Caco-2 (cell line): ENCODE measurements at regions not wholly inside any gene's neighbourhood (a gene's known extent, or its start where the extent isn't known, plus 50 kb on each side); places are given as distances from the start of the nearest gene placed in this dataset.

Experiments
- BruUV-seq: library from RNA; stranded (reverse); fragments of 400-500 nt; replicated peaks from 2 replicates; lab custom pipeline; 2021; lab: Mats Ljungman, UMichigan
- CTCF ChIA-PET: fragments of 300-600 bp; sonication (Branson Sonifier 250); formaldehyde crosslinking; loops from one replicate; lab custom pipeline; 2022; ENCODE audit warnings: antibody characterized with exemption; lab: Charles Lee
- POLR2A ChIA-PET: fragments of 300-600 bp; sonication (Branson Sonifier 250); formaldehyde crosslinking; loops from one replicate; lab custom pipeline; 2022; ENCODE audit warnings: antibody characterized with exemption; lab: Charles Lee
- DNase-seq, 2 experiments: peaks; one replicate each; pipeline versions ENCODE4 v3.0.0 to v3.0.0-alpha.2; 2020 to 2022
- H3K27me3 ChIP-seq: replicated peaks from 2 replicates; pipeline ENCODE4 v1.6.0; 2011; ENCODE audit warnings: low read length; ENCODE audit not compliant: control insufficient read depth, insufficient read depth
- H3K36me3 ChIP-seq: 2 replicates; pipeline ENCODE4 v1.5.1; 2011; ENCODE audit warnings: low read length; ENCODE audit not compliant: control insufficient read depth, insufficient read depth
- H3K4me1 ChIP-seq: fragments of 250-450 bp; sonication (Bioruptor Pico); 2 replicates; pipeline ENCODE4 v1.5.1; 2020; ENCODE audit warnings: mild to moderate bottlenecking
- H3K4me3 ChIP-seq: 2 replicates; pipeline ENCODE4 v1.5.1; 2011; ENCODE audit warnings: low read depth, mild to moderate bottlenecking, control low read depth, low read length
- H3K9me3 ChIP-seq: fragments of 250-450 bp; sonication (Bioruptor Pico); 2 replicates; pipeline ENCODE4 v1.5.1; 2020; ENCODE audit warnings: mild to moderate bottlenecking, moderate library complexity
- H3K27ac Mint-ChIP-seq: one replicate; pipeline ENCODE4 v1.8.0; 2022; ENCODE audit warnings: mixed read lengths; ENCODE audit not compliant: unreplicated experiment
- H3K27me3 Mint-ChIP-seq: one replicate; pipeline ENCODE4 v1.8.0; 2022; ENCODE audit warnings: mixed read lengths; ENCODE audit not compliant: insufficient read depth, unreplicated experiment
- H3K36me3 Mint-ChIP-seq: one replicate; pipeline ENCODE4 v1.8.0; 2022; ENCODE audit warnings: mild to moderate bottlenecking, mixed read lengths; ENCODE audit not compliant: insufficient read depth, unreplicated experiment
- H3K4me1 Mint-ChIP-seq: one replicate; pipeline ENCODE4 v1.8.0; 2022; ENCODE audit warnings: low read depth, mixed read lengths; ENCODE audit not compliant: unreplicated experiment
- H3K4me3 Mint-ChIP-seq: one replicate; pipeline ENCODE4 v1.8.0; 2022; ENCODE audit warnings: mild to moderate bottlenecking, moderate library complexity, mixed read lengths; ENCODE audit not compliant: unreplicated experiment
- H3K9me3 Mint-ChIP-seq: one replicate; pipeline ENCODE4 v1.8.0; 2022; ENCODE audit warnings: mixed read lengths; ENCODE audit not compliant: unreplicated experiment
- intact Hi-C: fragments of 100-400 bp; cut with micrococcal nuclease; formaldehyde crosslinking; loops from one replicate; pipeline ENCODE4 v1.10.0; 2022; ENCODE audit not compliant: unreplicated experiment
- TF ChIP-seq, protein P1 (sequence below), 2 experiments: fragments of 200-600 bp in 1 of 2; IDR thresholded peaks; 1 replicate in 1 of 2; 2 replicates in 1 of 2; pipeline versions ENCODE4 v1.5.1 to v1.8.0; 2011 to 2022; ENCODE audit warnings: antibody characterized with exemption in 1 of 2, control low read depth in 1 of 2, inconsistent platforms in 1 of 2, low read depth in 1 of 2, low read length in 1 of 2, mild to moderate bottlenecking in 1 of 2, moderate library complexity in 1 of 2; ENCODE audit not compliant: insufficient read depth in 1 of 2, severe bottlenecking in 1 of 2, unreplicated experiment in 1 of 2

DNA sequence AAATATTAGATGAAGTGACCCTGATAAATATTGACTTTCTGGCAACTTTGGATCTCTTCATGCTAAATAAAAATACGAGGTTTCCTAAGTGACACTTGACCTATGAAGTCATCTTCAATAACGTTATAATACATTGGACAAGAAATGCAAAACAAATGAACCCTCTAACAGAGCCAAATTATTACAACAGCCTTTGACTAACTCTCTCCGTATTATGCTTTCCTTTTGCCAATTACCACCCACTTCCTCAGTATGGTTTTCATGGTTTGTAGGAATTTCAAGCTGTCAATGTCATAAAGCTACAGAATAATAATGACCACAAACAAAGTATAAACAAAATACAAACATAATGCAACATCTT, 210.5 kb downstream of the MOXD1 start:
- H3K36me3 Mint-ChIP-seq = no peaks in the 10 kb centered on the region

DNA sequence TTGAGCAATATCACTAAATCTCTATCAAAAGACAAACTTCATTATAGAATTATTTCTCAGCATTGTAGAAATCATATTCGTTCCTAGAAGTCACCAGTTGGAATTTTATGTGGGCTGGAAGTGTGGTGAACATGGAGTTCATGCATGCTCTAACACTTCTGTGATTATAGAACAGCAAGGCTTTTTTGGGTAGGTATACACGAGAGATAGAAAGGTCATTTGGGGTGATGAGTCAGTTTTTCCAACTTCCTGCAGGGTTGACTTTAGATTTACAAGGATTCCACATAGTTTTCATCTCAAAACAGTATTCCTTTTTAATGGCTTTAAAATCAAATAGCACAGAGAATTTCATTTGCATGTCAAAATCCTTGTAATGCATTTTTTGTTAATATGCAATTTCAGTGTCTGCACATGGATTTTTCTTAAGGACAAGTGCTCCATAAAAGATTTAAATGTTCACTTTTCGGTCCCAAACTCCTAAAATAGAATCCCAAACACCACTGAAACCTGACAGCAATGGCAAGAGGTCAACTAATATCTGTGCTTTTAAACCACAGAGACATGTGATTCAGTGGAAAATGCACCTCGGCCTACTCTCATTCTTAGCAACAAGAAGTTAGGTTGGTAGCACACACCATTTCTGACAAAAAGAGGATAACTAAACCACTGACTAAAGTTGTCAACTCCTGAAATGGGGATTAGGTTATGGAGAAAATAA, 211.0 kb downstream of the MOXD1 start:
- ChIA-PET POLR2A (no interaction called here), CTCF (no interaction called here)
- H3K27ac Mint-ChIP-seq = no peak overlapping the region
- TF ChIP-seq, protein P1, sequence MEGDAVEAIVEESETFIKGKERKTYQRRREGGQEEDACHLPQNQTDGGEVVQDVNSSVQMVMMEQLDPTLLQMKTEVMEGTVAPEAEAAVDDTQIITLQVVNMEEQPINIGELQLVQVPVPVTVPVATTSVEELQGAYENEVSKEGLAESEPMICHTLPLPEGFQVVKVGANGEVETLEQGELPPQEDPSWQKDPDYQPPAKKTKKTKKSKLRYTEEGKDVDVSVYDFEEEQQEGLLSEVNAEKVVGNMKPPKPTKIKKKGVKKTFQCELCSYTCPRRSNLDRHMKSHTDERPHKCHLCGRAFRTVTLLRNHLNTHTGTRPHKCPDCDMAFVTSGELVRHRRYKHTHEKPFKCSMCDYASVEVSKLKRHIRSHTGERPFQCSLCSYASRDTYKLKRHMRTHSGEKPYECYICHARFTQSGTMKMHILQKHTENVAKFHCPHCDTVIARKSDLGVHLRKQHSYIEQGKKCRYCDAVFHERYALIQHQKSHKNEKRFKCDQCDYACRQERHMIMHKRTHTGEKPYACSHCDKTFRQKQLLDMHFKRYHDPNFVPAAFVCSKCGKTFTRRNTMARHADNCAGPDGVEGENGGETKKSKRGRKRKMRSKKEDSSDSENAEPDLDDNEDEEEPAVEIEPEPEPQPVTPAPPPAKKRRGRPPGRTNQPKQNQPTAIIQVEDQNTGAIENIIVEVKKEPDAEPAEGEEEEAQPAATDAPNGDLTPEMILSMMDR (IDR thresholded peaks at IDR 0.05; ENCODE audit: insufficient read depth in 1 of 2, low read depth in 1 of 2, low read length in 1 of 2, severe bottlenecking in 1 of 2, unreplicated experiment in 1 of 2) = no peak
- H3K4me3 Mint-ChIP-seq = no peak overlapping the region
- H3K9me3 Mint-ChIP-seq = no peaks in the 10 kb centered on the region
- no peaks in the 10 kb centered on the region for H3K4me1 Mint-ChIP-seq
- H3K27me3 ChIP-seq = no peaks in the 10 kb centered on the region
- H3K27me3 Mint-ChIP-seq = no peaks in the 10 kb centered on the region
- H3K4me3 ChIP-seq = no peak overlapping the region
- no peaks in the 10 kb centered on the region for H3K36me3 ChIP-seq
- H3K36me3 Mint-ChIP-seq = no peaks in the 10 kb centered on the region
- no peaks in the 10 kb centered on the region for H3K4me1 ChIP-seq
- no TSS peak for BruUV-seq
- no peaks in the 10 kb centered on the region for H3K9me3 ChIP-seq
- DNase-seq = no peak
- intact Hi-C loops = no loop called here

More for the DNA sequence above, 210.5 kb downstream of the MOXD1 start:
- no peaks in the 10 kb centered on the region for H3K27me3 Mint-ChIP-seq
- TF ChIP-seq, protein P1 (IDR thresholded peaks at IDR 0.05; ENCODE audit: insufficient read depth in 1 of 2, low read depth in 1 of 2, low read length in 1 of 2, severe bottlenecking in 1 of 2, unreplicated experiment in 1 of 2) = no peak
- H3K9me3 Mint-ChIP-seq = no peaks in the 10 kb centered on the region
- Histone ChIP-seq H3K27me3 (no peaks in the 10 kb centered on the region), H3K36me3 (no peaks in the 10 kb centered on the region), H3K9me3 (no peaks in the 10 kb centered on the region), H3K4me1 (no peaks in the 10 kb centered on the region), H3K4me3 (no peak overlapping the region)
- no TSS peak for BruUV-seq
- no peak for DNase-seq
- no peak overlapping the region for H3K27ac Mint-ChIP-seq
- no peak overlapping the region for H3K4me3 Mint-ChIP-seq
- intact Hi-C loops = no loop called here
- no peaks in the 10 kb centered on the region for H3K4me1 Mint-ChIP-seq
- ChIA-PET CTCF (no interaction called here), POLR2A (no interaction called here)

DNA sequence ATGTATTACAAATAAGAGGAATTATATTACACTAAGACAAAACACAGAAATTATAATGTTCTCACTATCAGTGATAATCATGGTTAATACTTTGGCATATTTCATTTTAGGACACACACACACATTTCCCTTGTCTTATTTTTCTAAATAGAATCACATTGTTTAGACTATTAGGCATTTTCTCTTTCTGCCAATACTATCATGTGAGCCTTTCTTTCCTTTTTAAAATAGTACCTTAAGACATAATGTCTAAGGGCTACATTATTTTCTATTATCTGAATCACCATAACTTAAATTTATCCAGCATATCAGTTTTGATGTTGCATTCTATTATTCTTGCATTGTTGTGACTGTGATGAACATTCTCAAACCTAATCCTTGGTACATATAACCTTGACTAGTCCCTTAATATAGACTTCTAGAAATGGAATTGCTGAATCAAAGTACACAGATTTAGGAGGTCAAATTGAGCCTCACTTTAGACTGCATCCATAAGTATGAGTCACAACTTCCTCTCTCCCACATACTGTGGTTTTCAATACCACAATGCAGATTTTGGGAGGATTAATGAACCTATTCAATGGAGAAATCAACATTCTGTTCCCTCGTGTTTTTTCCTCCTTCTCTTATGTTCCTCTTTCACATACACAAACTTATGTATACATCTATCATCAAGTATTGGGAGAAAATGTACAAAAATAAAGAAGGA, 212.6 kb downstream of the MOXD1 start:
- no peaks in the 10 kb centered on the region for H3K36me3 Mint-ChIP-seq
- no peaks in the 10 kb centered on the region for H3K9me3 Mint-ChIP-seq
- H3K27me3 Mint-ChIP-seq = no peaks in the 10 kb centered on the region
- Histone ChIP-seq H3K9me3 (no peaks in the 10 kb centered on the region), H3K36me3 (no peaks in the 10 kb centered on the region), H3K4me1 (no peaks in the 10 kb centered on the region), H3K4me3 (no peak overlapping the region), H3K27me3 (no peaks in the 10 kb centered on the region)
- intact Hi-C loops = no loop called here
- no peaks in the 10 kb centered on the region for H3K4me1 Mint-ChIP-seq
- no peak overlapping the region for H3K27ac Mint-ChIP-seq
- TF ChIP-seq, protein P1 (IDR thresholded peaks at IDR 0.05; ENCODE audit: insufficient read depth in 1 of 2, low read depth in 1 of 2, low read length in 1 of 2, severe bottlenecking in 1 of 2, unreplicated experiment in 1 of 2) = no peak
- CTCF ChIA-PET = no interaction called here
- no TSS peak for BruUV-seq
- no peak overlapping the region for H3K4me3 Mint-ChIP-seq
- no peak for DNase-seq
- POLR2A ChIA-PET = no interaction called here
